ENCODE measurements at regions not wholly inside any gene's neighbourhood (a gene's known extent, or its start where the extent isn't known, plus 50 kb on each side); places are given as distances from the start of the nearest gene placed in this dataset.

DNA sequence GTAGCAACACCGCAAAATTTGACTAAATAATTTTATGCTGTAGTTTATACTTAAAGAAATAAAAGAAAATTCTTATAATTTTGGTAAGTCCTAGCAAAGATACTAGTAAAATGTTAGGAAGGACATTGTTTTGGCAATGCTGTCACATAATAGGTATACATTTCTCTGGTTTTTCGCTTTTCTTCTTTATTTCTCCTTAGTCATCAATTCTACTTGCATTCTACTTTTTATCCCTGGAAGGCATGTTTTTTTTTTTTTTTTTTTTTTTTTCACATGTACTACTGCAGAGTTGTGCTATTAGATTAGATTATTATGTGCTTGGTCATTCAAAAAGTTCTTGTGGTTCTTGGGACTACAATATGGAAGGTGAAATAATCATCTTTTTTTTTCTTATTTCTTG lies 1421.2 kb downstream of the SI start:
- 95% methylated on average over 2 of the region's 2 CpGs for WGBS, 3 donors
- Histone ChIP-seq H3K4me3 (no peak overlapping the region), H3K27me3 (ENCODE audit: insufficient read depth in 3 of 3, low read length in 2 of 3) (no peaks in the 10 kb centered on the region), H3K4me1 (no peaks in the 10 kb centered on the region), H3K9me3 (no peaks in the 10 kb centered on the region), H3K27ac (no peak overlapping the region), H3K36me3 (ENCODE audit: insufficient read depth in 1 of 2, low read depth in 1 of 2) (no peaks in the 10 kb centered on the region)
- ATAC-seq, result no peak
- TF ChIP-seq, protein P1, sequence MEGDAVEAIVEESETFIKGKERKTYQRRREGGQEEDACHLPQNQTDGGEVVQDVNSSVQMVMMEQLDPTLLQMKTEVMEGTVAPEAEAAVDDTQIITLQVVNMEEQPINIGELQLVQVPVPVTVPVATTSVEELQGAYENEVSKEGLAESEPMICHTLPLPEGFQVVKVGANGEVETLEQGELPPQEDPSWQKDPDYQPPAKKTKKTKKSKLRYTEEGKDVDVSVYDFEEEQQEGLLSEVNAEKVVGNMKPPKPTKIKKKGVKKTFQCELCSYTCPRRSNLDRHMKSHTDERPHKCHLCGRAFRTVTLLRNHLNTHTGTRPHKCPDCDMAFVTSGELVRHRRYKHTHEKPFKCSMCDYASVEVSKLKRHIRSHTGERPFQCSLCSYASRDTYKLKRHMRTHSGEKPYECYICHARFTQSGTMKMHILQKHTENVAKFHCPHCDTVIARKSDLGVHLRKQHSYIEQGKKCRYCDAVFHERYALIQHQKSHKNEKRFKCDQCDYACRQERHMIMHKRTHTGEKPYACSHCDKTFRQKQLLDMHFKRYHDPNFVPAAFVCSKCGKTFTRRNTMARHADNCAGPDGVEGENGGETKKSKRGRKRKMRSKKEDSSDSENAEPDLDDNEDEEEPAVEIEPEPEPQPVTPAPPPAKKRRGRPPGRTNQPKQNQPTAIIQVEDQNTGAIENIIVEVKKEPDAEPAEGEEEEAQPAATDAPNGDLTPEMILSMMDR (IDR thresholded peaks at IDR 0.05), result no peak
- intact Hi-C loops (cut with DNase I), result no loop called here
- DNase-seq, result no peak

GRCh38 chr3:163655021-163655420 lies 1423.3 kb downstream of the SI start:
- H3K4me1 ChIP-seq, result no peaks in the 10 kb centered on the region
- WGBS, 3 donors, result 89 to 94% (median 91%) methylated on average over 11 of the region's 11 CpGs

GRCh38 chr3:163644172-163644571 lies 1434.1 kb downstream of the SI start:
- no peak for ATAC-seq
- H3K27me3 ChIP-seq (ENCODE audit: insufficient read depth in 3 of 3, low read length in 2 of 3), result no peaks in the 10 kb centered on the region
- no peak overlapping the region for H3K27ac ChIP-seq
- H3K4me3 ChIP-seq, result no peak overlapping the region
- 69 to 78% (median 70%) methylated on average over 3 of the region's 3 CpGs for WGBS, 3 donors
- no peak for DNase-seq
- no peaks in the 10 kb centered on the region for H3K9me3 ChIP-seq
- H3K4me1 ChIP-seq, result no peaks in the 10 kb centered on the region
- no peaks in the 10 kb centered on the region for H3K36me3 ChIP-seq (ENCODE audit: insufficient read depth in 1 of 2, low read depth in 1 of 2)
- TF ChIP-seq, protein P1 (IDR thresholded peaks at IDR 0.05), result no peak
- intact Hi-C loops (cut with DNase I), result no loop called here

More at GRCh38 chr3:163655021-163655420, 1423.3 kb downstream of the SI start:
- Histone ChIP-seq H3K9me3 (no peaks in the 10 kb centered on the region), H3K27me3 (ENCODE audit: insufficient read depth in 3 of 3, low read length in 2 of 3) (no peaks in the 10 kb centered on the region), H3K27ac (no peak overlapping the region), H3K36me3 (ENCODE audit: insufficient read depth in 1 of 2, low read depth in 1 of 2) (no peaks in the 10 kb centered on the region), H3K4me3 (no peak overlapping the region)
- TF ChIP-seq, protein P1 (IDR thresholded peaks at IDR 0.05), result no peak
- DNase-seq, result peak in 1 of 2 donors; percentile 30
- ATAC-seq, result no peak
- intact Hi-C loops (cut with DNase I), result no loop called here

DNA sequence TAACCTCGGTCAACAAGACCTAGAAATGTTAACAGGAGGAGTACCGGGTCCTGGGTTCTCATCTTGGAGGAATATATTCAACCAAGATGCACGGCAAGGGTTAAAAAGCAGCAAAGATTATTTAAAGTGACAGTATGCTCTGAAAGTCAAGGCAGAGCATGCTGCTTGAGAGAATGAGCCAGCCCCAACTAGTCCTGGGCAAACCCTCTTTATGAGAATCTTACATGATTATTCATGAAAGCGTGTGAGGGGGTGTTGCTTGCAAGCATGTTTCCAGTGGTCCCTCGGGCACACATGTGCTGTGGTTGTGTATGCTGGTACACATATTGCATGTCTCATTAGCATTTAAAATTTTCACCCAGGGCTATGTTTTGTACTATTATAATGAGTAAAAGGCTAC lies 1445.6 kb downstream of the SI start:
- Histone ChIP-seq H3K4me1 (no peaks in the 10 kb centered on the region), H3K4me3 (no peak overlapping the region), H3K27ac (no peak overlapping the region), H3K9me3 (no peaks in the 10 kb centered on the region), H3K36me3 (ENCODE audit: insufficient read depth in 1 of 2, low read depth in 1 of 2) (no peaks in the 10 kb centered on the region), H3K27me3 (ENCODE audit: insufficient read depth in 3 of 3, low read length in 2 of 3) (no peaks in the 10 kb centered on the region)
- ATAC-seq (no peak), DNase-seq (no peak)
- 68 to 76% (median 71%) methylated on average over 5 of the region's 5 CpGs for WGBS, 3 donors
- TF ChIP-seq, protein P1 (IDR thresholded peaks at IDR 0.05), result no peak
- intact Hi-C loops (cut with DNase I), result no loop called here

- no peaks in the 10 kb centered on the region for H3K4me1 ChIP-seq
- 78 to 89% (median 83%) methylated on average over 3 of the region's 3 CpGs for WGBS, 3 donors
- ATAC-seq (no peak), DNase-seq (no peak)
- no peak overlapping the region for H3K4me3 ChIP-seq
- no peaks in the 10 kb centered on the region for H3K9me3 ChIP-seq
- TF ChIP-seq, protein P1 (IDR thresholded peaks at IDR 0.05), result no peak
- H3K27ac ChIP-seq, result no peak overlapping the region
- intact Hi-C loops (cut with DNase I), result no loop called here
- no peaks in the 10 kb centered on the region for H3K36me3 ChIP-seq (ENCODE audit: insufficient read depth in 1 of 2, low read depth in 1 of 2)
- H3K27me3 ChIP-seq (ENCODE audit: insufficient read depth in 3 of 3, low read length in 2 of 3), result no peaks in the 10 kb centered on the region
Measured at GRCh38 chr3:163626753-163627152, 1451.5 kb downstream of the SI start.

Data from psoas muscle (tissue), 7 donors.